Ectodermal cell (in vitro differentiated cells): ENCODE measurements at regions not wholly inside any gene's neighbourhood (a gene's known extent, or its start where the extent isn't known, plus 50 kb on each side); places are given as distances from the start of the nearest gene placed in this dataset.

Experiments used
- H3K27ac ChIP-seq: 2 replicates; pipeline ENCODE4 v1.7.0; 2013; ENCODE audit warnings: mild to moderate bottlenecking, low read depth, low read length; ENCODE audit not compliant: insufficient read depth, poor library complexity, severe bottlenecking
- H3K27me3 ChIP-seq: 2 replicates; pipeline ENCODE4 v1.7.0; 2013; ENCODE audit warnings: mild to moderate bottlenecking, low read length; ENCODE audit not compliant: insufficient read depth, control insufficient read depth, poor library complexity, severe bottlenecking
- H3K36me3 ChIP-seq: one replicate; pipeline ENCODE4 v1.7.0; 2013; ENCODE audit warnings: low read length; ENCODE audit not compliant: control insufficient read depth, insufficient read depth
- H3K4me1 ChIP-seq: one replicate; pipeline ENCODE4 v1.7.0; 2013; ENCODE audit warnings: low read length; ENCODE audit not compliant: control insufficient read depth, insufficient read depth
- H3K4me3 ChIP-seq: 2 replicates; pipeline ENCODE4 v1.7.0; 2013; ENCODE audit warnings: low read depth, low read length, control low read depth; ENCODE audit not compliant: insufficient read depth
- H3K9me3 ChIP-seq: 2 replicates; pipeline ENCODE4 v1.7.0; 2013; ENCODE audit warnings: mild to moderate bottlenecking, low read length, moderate library complexity; ENCODE audit not compliant: control insufficient read depth
- WGBS, 2 experiments: methylation state at CpG; one replicate each; pipeline ENCODE4 v1.1.7; 2013; ENCODE audit warnings: missing lambda C conversion rate in 2 of 2; 5-methylcytosine and 5-hydroxymethylcytosine counted together

DNA sequence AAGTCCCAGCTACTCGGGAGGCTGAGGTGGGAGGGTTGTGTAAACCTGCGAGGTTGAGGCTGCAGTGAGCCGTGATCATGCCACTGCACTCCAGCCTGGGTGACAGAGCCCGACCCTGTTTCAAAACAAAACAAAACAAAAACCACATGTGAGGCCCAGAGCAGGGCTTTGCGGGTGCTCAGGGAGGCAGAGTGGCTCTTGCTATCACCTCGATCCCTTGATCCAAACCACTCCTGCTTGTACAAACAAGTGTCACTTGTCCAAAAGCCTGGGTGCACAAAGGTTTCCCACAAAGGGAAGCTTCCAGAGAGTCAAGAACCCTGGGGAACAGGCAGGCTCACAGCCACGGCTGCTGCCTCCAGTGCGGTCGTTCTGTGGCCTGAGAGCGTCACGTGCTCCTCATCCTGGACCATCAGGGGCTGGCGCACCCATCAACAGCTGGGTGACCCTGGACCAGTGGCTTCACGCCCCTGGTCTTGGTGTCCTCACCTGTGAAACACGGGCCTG is 162.7 kb downstream of the C9orf50 start:
- WGBS, 2 experiments: 80 to 81% methylated on average over 14 of the region's 14 CpGs

GRCh38 chr9:129457325-129457779 is 163.5 kb downstream of the C9orf50 start:
- Histone ChIP-seq H3K36me3 (no peaks in the 10 kb centered on the region), H3K4me3 (no peak overlapping the region), H3K27ac (no peak overlapping the region), H3K27me3 (no peaks in the 10 kb centered on the region), H3K4me1 (peaks cover 40% of the 10 kb centered on the region), H3K9me3 (no peaks in the 10 kb centered on the region)
- WGBS, 2 experiments: 97 to 98% methylated on average over 6 of the region's 6 CpGs

More for the DNA sequence above, 162.7 kb downstream of the C9orf50 start:
- Histone ChIP-seq H3K36me3 (no peaks in the 10 kb centered on the region), H3K9me3 (no peaks in the 10 kb centered on the region), H3K27ac (no peak overlapping the region), H3K27me3 (no peaks in the 10 kb centered on the region), H3K4me1 (peaks cover 40% of the 10 kb centered on the region), H3K4me3 (no peak overlapping the region)

GRCh38 chr9:129456549-129457324 is 164.2 kb downstream of the C9orf50 start:
- peaks cover 44% of the 10 kb centered on the region for H3K4me1 ChIP-seq
- WGBS, 2 experiments: 95 to 96% methylated on average over 3 of the region's 3 CpGs
- H3K9me3 ChIP-seq: no peaks in the 10 kb centered on the region
- no peak overlapping the region for H3K27ac ChIP-seq
- H3K4me3 ChIP-seq: no peak overlapping the region
- H3K36me3 ChIP-seq: no peaks in the 10 kb centered on the region
- H3K27me3 ChIP-seq: no peaks in the 10 kb centered on the region

DNA sequence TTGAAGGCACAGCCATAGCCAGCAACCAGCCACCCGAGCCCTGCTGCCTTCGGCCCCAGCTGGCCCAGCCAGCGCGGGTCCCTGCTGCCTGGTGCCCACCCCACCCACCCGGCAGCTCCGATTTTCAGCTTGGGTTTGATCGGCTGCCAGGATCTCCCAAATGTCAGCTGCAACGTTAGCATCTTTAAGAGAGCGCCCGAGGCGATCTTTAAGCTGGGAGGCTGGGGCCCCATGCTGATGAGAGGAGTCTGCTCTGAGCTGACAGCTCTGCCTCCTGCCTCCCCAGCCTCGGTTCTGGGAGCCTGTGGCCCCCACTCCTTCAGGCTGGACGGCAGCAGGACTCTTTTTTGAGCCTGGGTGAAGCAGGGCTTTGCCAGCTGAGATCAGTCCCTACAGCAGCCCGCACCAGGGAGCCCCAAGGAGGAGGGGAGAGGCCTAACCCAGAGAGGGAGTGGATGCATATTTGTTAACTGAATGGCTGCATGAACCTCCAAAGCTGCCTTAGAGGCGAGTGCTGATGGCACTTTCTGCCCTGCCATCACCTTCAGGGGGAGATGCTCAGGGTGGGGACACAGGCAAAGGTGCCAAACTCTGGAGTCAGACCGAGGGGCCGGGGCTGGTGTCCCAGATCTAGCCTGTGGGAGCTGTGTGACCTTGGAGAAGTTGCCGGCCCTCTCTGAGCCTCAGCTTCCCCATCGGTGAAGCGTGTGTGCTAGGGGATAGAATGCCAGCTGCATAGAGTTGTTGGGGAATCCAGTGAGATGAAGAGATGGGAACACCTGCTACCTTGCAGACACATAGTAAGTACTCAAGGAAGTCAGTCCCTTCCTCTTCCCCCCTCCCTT is 165.5 kb downstream of the C9orf50 start:
- no peak overlapping the region for H3K27ac ChIP-seq

DNA sequence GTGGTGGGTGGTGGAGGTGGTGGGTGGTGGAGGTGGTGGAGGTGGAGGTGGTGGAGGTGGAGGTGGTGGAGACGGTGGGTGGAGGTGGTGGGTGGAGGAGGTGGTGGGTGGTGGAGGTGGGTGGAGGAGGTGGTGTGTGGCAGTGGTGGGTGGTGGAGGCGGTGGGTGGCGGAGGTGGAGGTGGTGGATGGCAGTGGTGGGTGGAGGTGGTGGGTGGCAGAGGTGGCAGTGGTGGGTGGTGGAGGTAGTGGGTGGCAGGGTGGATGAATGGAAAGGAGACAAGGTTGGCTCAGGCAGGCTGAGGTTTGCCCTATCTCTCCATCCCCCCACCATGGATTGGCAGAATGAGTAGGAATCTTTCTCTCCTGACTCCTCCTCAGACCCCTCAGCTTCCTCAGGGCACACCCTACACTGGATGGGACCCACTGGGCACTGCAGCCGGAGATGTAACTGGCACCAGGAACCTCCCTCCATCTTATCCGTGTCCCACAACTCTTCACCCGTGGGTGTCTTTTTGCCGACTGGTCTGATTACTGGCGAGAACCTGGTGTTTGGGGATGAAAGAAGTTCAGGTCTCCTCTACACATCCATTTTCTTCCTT is 166.3 kb downstream of the C9orf50 start:
- Histone ChIP-seq H3K4me1 (peaks cover 40% of the 10 kb centered on the region), H3K9me3 (no peaks in the 10 kb centered on the region), H3K27me3 (no peaks in the 10 kb centered on the region), H3K4me3 (no peak overlapping the region), H3K27ac (no peak overlapping the region), H3K36me3 (no peaks in the 10 kb centered on the region)
- WGBS, 2 experiments: 90 to 93% methylated on average over 8 of the region's 8 CpGs

More for the DNA sequence above, 165.5 kb downstream of the C9orf50 start:
- H3K27me3 ChIP-seq: no peaks in the 10 kb centered on the region
- peaks cover 44% of the 10 kb centered on the region for H3K4me1 ChIP-seq
- WGBS, 2 experiments: 50 to 53% methylated on average over 20 of the region's 20 CpGs
- no peak overlapping the region for H3K4me3 ChIP-seq
- H3K9me3 ChIP-seq: no peaks in the 10 kb centered on the region
- no peaks in the 10 kb centered on the region for H3K36me3 ChIP-seq

- Histone ChIP-seq H3K27ac (no peak overlapping the region), H3K4me3 (no peak overlapping the region), H3K36me3 (no peaks in the 10 kb centered on the region), H3K27me3 (no peaks in the 10 kb centered on the region), H3K4me1 (peaks cover 32% of the 10 kb centered on the region), H3K9me3 (no peaks in the 10 kb centered on the region)
Observed at GRCh38 chr9:129453734-129454133, 167.2 kb downstream of the C9orf50 start.

- Histone ChIP-seq H3K27ac (no peak overlapping the region), H3K9me3 (no peaks in the 10 kb centered on the region), H3K4me3 (no peak overlapping the region), H3K27me3 (no peaks in the 10 kb centered on the region), H3K4me1 (peaks cover 29% of the 10 kb centered on the region), H3K36me3 (no peaks in the 10 kb centered on the region)
- WGBS, 2 experiments: 87 to 90% methylated on average over 10 of the region's 10 CpGs
Observed at GRCh38 chr9:129451669-129452068, 169.2 kb downstream of the C9orf50 start.

GRCh38 chr9:129451089-129451656 is 169.7 kb downstream of the C9orf50 start:
- Histone ChIP-seq H3K27ac (no peak overlapping the region), H3K27me3 (no peaks in the 10 kb centered on the region), H3K9me3 (no peaks in the 10 kb centered on the region), H3K4me3 (no peak overlapping the region), H3K4me1 (peaks cover 29% of the 10 kb centered on the region), H3K36me3 (no peaks in the 10 kb centered on the region)
- 74 to 76% methylated on average over 19 of the region's 19 CpGs for WGBS, 2 experiments

GRCh38 chr9:129449066-129449465 is 171.8 kb downstream of the C9orf50 start:
- Histone ChIP-seq H3K36me3 (no peaks in the 10 kb centered on the region), H3K27ac (no peak overlapping the region), H3K27me3 (no peaks in the 10 kb centered on the region), H3K9me3 (no peaks in the 10 kb centered on the region), H3K4me3 (no peak overlapping the region), H3K4me1 (peaks cover 20% of the 10 kb centered on the region)
- WGBS, 2 experiments: 94 to 95% methylated on average over 16 of the region's 16 CpGs
